Stimulated activated CD8-positive, alpha-beta memory T cell treated with anti-CD3 and anti-CD28 coated beads, Interleukin-4, amount 100 ng/mL, for 48 hours (primary cell): ENCODE measurements at regions not wholly inside any gene's neighbourhood (a gene's known extent, or its start where the extent isn't known, plus 50 kb on each side); places are given as distances from the start of the nearest gene placed in this dataset.

Experiments
- DNase-seq: peaks from one replicate; pipeline ENCODE4 v3.0.0-alpha.2; 2020

- DNase-seq = no peak
These were observed 104.0 kb downstream of the CPZ start for GRCh38 chr4:8696369-8697127.

GRCh38 chr4:8695237-8696219 lies 103.0 kb downstream of the CPZ start:
- no peak for DNase-seq

GRCh38 chr4:8694651-8695151 lies 102.1 kb downstream of the CPZ start:
- no peak for DNase-seq

- no peak for DNase-seq
These were observed 101.7 kb downstream of the CPZ start for GRCh38 chr4:8694226-8694625.

GRCh38 chr4:8691151-8691775 lies 98.7 kb downstream of the CPZ start:
- no peak for DNase-seq

GRCh38 chr4:8690216-8691150 lies 97.9 kb downstream of the CPZ start:
- no peak for DNase-seq

- DNase-seq = no peak
These were observed 97.2 kb downstream of the CPZ start for GRCh38 chr4:8689741-8690140.

GRCh38 chr4:8688908-8689445 lies 96.4 kb downstream of the CPZ start:
- DNase-seq = no peak

GRCh38 chr4:8688041-8688907 lies 95.7 kb downstream of the CPZ start:
- peak; percentile 51 for DNase-seq

- DNase-seq = no peak
These were observed 94.5 kb downstream of the CPZ start for GRCh38 chr4:8687083-8687482.

- DNase-seq = no peak
These were observed 93.3 kb downstream of the CPZ start for GRCh38 chr4:8685831-8686230.

- no peak for DNase-seq
These were observed 90.9 kb downstream of the CPZ start for GRCh38 chr4:8683462-8683861.

GRCh38 chr4:8682725-8683124 lies 90.2 kb downstream of the CPZ start:
- no peak for DNase-seq

GRCh38 chr4:8682296-8682695 lies 89.7 kb downstream of the CPZ start:
- no peak for DNase-seq

GRCh38 chr4:8681391-8681790 lies 88.8 kb downstream of the CPZ start:
- DNase-seq = no peak

- no peak for DNase-seq
These were observed 86.5 kb downstream of the CPZ start for GRCh38 chr4:8679032-8679431.

GRCh38 chr4:8676676-8677075 lies 84.1 kb downstream of the CPZ start:
- no peak for DNase-seq

GRCh38 chr4:8675906-8676305 lies 83.3 kb downstream of the CPZ start:
- DNase-seq = no peak

GRCh38 chr4:8675383-8675782 lies 82.8 kb downstream of the CPZ start:
- DNase-seq = peak; percentile 26

- no peak for DNase-seq
These were observed 81.8 kb downstream of the CPZ start for GRCh38 chr4:8674311-8674885.
